Sigmoid colon (tissue), 6 donors: ENCODE measurements at regions not wholly inside any gene's neighbourhood (a gene's known extent, or its start where the extent isn't known, plus 50 kb on each side); places are given as distances from the start of the nearest gene placed in this dataset.

Experiments
- DNase-seq: peaks from one replicate; pipeline ENCODE4 v3.0.0-alpha.2; 2019
- H3K27ac ChIP-seq, 4 donors: fragments of 200-600 bp; sonication (generic); one replicate each; pipeline ENCODE4 v1.5.1; 2016 to 2019; ENCODE audit warnings: mild to moderate bottlenecking in 1 of 4
- H3K27me3 ChIP-seq, 3 donors: fragments of 200-600 bp; sonication (generic); one replicate each; pipeline ENCODE4 v1.5.1; 2019; ENCODE audit warnings: mild to moderate bottlenecking in 1 of 3
- H3K36me3 ChIP-seq, 4 donors: fragments of 200-600 bp; sonication (generic); one replicate each; pipeline ENCODE4 v1.5.1; 2016 to 2019
- H3K4me1 ChIP-seq, 4 donors: fragments of 200-600 bp; sonication (generic); one replicate each; pipeline ENCODE4 v1.5.1; 2017 to 2019
- H3K4me3 ChIP-seq, 4 donors: fragments of 200-600 bp; sonication (generic); one replicate each; pipeline ENCODE4 v1.5.1; 2017 to 2019; ENCODE audit warnings: mild to moderate bottlenecking in 2 of 4, moderate library complexity in 1 of 4
- H3K9me3 ChIP-seq, 4 donors: fragments of 200-600 bp in 3 of 4; sonication (generic) in 3 of 4; one replicate each; pipeline versions ENCODE4 v1.5.1 to v1.6.1; 2013 to 2019
- EP300 ChIP-seq, 4 donors: sonication (generic); formaldehyde crosslinking; IDR thresholded peaks; one replicate each; pipeline ENCODE4 v1.6.1; 2017; ENCODE audit warnings: antibody characterized with exemption in 4 of 4
- POLR2A ChIP-seq, 2 donors: fragments of 450-650 bp; IDR thresholded peaks; one replicate each; pipeline ENCODE4 v1.6.1; 2016; ENCODE audit warnings: antibody characterized with exemption in 2 of 2, mild to moderate bottlenecking in 2 of 2, moderate library complexity in 2 of 2
- POLR2AphosphoS5 ChIP-seq, 4 donors: sonication (generic); formaldehyde crosslinking; IDR thresholded peaks; one replicate each; pipeline ENCODE4 v1.6.1; 2017; ENCODE audit warnings: antibody characterized with exemption in 4 of 4
- WGBS, 2 donors: extraction: QIAGEN DNeasy Blood & Tissue Kit; methylation state at CpG; one replicate each; pipeline ENCODE4 v1.1.7; 2013; 5-methylcytosine and 5-hydroxymethylcytosine counted together
- intact Hi-C: fragments of 100-400 bp; cut with DNase I; formaldehyde crosslinking; loops from one replicate; pipeline ENCODE4 v1.15.1; 2023
- TF ChIP-seq, protein P1 (sequence below), 4 experiments: fragments of 450-650 bp in 3 of 4; fragments of 200-600 bp in 1 of 4; IDR thresholded peaks; one replicate each; pipeline ENCODE4 v1.5.1; 2016 to 2019; ENCODE audit warnings: antibody characterized with exemption in 4 of 4, mild to moderate bottlenecking in 3 of 4, moderate library complexity in 2 of 4
- donor health status: healthy with polysubstance abuse.
- donor health status: healthy.

DNA sequence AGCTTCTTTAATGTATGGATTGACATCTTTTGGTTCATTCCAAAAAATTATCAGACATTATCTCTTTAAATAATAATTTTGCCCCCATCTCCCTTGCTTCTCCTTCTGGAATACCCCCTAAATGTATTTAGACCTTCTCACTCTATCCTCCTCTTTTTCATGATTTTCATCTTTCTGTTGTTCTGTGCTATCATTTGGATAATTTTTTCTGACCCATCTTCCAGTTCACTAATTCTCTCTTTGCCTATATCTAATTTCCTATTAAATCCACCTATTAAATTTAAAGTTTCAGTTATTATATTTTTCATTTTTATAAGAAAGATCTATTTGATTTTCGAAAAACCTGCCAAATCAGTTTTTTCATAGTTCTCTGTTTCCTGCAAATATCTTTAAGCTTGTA is 67.8 kb upstream of the ODC1 start:
- no peaks in the 10 kb centered on the region for H3K4me1 ChIP-seq
- peaks cover 0 to 19% (median 10%) of the 10 kb centered on the region in 4 donors for H3K9me3 ChIP-seq
- no peak overlapping the region for H3K27ac ChIP-seq
- H3K36me3 ChIP-seq: no peaks in the 10 kb centered on the region
- TF ChIP-seq, protein P1, sequence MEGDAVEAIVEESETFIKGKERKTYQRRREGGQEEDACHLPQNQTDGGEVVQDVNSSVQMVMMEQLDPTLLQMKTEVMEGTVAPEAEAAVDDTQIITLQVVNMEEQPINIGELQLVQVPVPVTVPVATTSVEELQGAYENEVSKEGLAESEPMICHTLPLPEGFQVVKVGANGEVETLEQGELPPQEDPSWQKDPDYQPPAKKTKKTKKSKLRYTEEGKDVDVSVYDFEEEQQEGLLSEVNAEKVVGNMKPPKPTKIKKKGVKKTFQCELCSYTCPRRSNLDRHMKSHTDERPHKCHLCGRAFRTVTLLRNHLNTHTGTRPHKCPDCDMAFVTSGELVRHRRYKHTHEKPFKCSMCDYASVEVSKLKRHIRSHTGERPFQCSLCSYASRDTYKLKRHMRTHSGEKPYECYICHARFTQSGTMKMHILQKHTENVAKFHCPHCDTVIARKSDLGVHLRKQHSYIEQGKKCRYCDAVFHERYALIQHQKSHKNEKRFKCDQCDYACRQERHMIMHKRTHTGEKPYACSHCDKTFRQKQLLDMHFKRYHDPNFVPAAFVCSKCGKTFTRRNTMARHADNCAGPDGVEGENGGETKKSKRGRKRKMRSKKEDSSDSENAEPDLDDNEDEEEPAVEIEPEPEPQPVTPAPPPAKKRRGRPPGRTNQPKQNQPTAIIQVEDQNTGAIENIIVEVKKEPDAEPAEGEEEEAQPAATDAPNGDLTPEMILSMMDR (IDR thresholded peaks at IDR 0.05): no peak
- no peak for TF ChIP-seq EP300 (IDR thresholded peaks at IDR 0.05)
- TF ChIP-seq POLR2A (IDR thresholded peaks at IDR 0.05): no peak
- TF ChIP-seq POLR2AphosphoS5 (IDR thresholded peaks at IDR 0.05): no peak
- WGBS, 2 donors: 88 to 94% methylated on average over 1 of the region's 1 CpG
- no peaks in the 10 kb centered on the region for H3K27me3 ChIP-seq
- intact Hi-C loops: no loop called here
- no peak overlapping the region for H3K4me3 ChIP-seq
- no peak for DNase-seq

DNA sequence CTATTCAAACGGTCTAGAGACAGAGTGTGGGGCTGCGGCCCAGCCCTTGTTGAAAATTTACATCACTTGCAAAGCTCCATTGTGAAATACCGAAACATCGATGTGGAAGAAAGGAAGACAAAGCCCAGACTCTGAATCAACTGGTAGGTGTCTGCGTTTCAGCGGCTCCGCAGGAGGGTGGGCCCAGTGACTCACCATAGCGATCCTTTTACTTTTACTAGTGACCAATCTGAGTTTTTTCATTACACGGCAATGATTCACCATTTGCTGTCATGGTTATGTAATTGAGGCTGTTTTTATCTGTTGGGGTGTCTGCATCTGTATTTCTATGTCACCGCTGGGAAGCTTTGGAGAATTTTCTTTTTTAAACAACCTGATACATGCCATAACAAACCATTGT is 66.6 kb upstream of the ODC1 start:
- no peak overlapping the region for H3K27ac ChIP-seq
- H3K36me3 ChIP-seq: no peaks in the 10 kb centered on the region
- DNase-seq: no peak
- H3K4me1 ChIP-seq: no peaks in the 10 kb centered on the region
- no peaks in the 10 kb centered on the region for H3K27me3 ChIP-seq
- TF ChIP-seq POLR2A (IDR thresholded peaks at IDR 0.05): no peak
- no peak for TF ChIP-seq EP300 (IDR thresholded peaks at IDR 0.05)
- intact Hi-C loops: no loop called here
- 96 to 97% methylated on average over 10 of the region's 10 CpGs for WGBS, 2 donors
- peaks cover 0 to 19% (median 10%) of the 10 kb centered on the region in 4 donors for H3K9me3 ChIP-seq
- H3K4me3 ChIP-seq: no peak overlapping the region

- no peaks in the 10 kb centered on the region for H3K4me1 ChIP-seq
- intact Hi-C loops: no loop called here
- no peak for TF ChIP-seq POLR2A (IDR thresholded peaks at IDR 0.05)
- no peak for TF ChIP-seq POLR2AphosphoS5 (IDR thresholded peaks at IDR 0.05)
- no peak for TF ChIP-seq EP300 (IDR thresholded peaks at IDR 0.05)
- TF ChIP-seq, protein P1 (IDR thresholded peaks at IDR 0.05): no peak
- no peaks in the 10 kb centered on the region for H3K36me3 ChIP-seq
- no peak overlapping the region for H3K4me3 ChIP-seq
- no peaks in the 10 kb centered on the region for H3K27me3 ChIP-seq
- no peak for DNase-seq
- H3K27ac ChIP-seq: no peak overlapping the region
- 85 to 99% methylated on average over 4 of the region's 4 CpGs for whole genome bisulfite sequencing, 2 donors
- peaks cover 0 to 19% (median 10%) of the 10 kb centered on the region in 4 donors for H3K9me3 ChIP-seq
Measured at GRCh38 chr2:10514273-10514672, 66.1 kb upstream of the ODC1 start.

DNA sequence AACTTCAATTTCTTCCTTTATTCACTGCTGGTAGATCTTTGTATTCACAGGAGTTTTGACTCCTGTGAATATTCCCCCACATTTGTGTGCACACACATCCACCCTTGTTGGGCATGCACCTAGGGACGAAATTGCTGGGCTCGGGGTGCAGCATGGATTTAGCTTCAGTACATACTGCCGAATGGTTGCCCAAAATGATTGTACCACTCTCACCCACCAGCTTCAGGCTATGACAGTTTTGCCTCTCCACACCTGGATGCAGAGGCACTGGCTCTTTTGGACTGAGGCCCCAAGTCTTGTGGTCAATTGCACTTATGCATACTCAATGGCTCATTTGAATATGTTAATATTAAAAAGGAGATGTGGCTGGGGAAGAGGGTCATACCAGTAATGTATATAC is 65.1 kb upstream of the ODC1 start:
- Histone ChIP-seq H3K4me3 (no peak overlapping the region), H3K4me1 (no peaks in the 10 kb centered on the region), H3K27me3 (no peaks in the 10 kb centered on the region), H3K27ac (no peak overlapping the region), H3K36me3 (no peaks in the 10 kb centered on the region), H3K9me3 (peaks cover 0 to 19% (median 10%) of the 10 kb centered on the region in 4 donors)
- intact Hi-C loops: no loop called here
- 89 to 93% methylated on average over 3 of the region's 3 CpGs for WGBS, 2 donors
- TF ChIP-seq, protein P1 (IDR thresholded peaks at IDR 0.05): no peak
- no peak for TF ChIP-seq POLR2AphosphoS5 (IDR thresholded peaks at IDR 0.05)
- TF ChIP-seq POLR2A (IDR thresholded peaks at IDR 0.05): no peak
- no peak for DNase-seq

- H3K9me3 ChIP-seq: no peaks in the 10 kb centered on the region
- H3K36me3 ChIP-seq: no peaks in the 10 kb centered on the region
- intact Hi-C loops: no loop called here
- H3K27me3 ChIP-seq: no peaks in the 10 kb centered on the region
- no peaks in the 10 kb centered on the region for H3K4me1 ChIP-seq
- H3K4me3 ChIP-seq: no peak overlapping the region
- DNase-seq: no peak
- TF ChIP-seq POLR2AphosphoS5 (IDR thresholded peaks at IDR 0.05) (no peak), EP300 (IDR thresholded peaks at IDR 0.05) (no peak), POLR2A (IDR thresholded peaks at IDR 0.05) (no peak)
- TF ChIP-seq, protein P1 (IDR thresholded peaks at IDR 0.05): no peak
- H3K27ac ChIP-seq: no peak overlapping the region
Measured at GRCh38 chr2:10508038-10508437, 59.9 kb upstream of the ODC1 start.
